ENCODE measurements at regions not wholly inside any gene's neighbourhood (a gene's known extent, or its start where the extent isn't known, plus 50 kb on each side); places are given as distances from the start of the nearest gene placed in this dataset.

DNA sequence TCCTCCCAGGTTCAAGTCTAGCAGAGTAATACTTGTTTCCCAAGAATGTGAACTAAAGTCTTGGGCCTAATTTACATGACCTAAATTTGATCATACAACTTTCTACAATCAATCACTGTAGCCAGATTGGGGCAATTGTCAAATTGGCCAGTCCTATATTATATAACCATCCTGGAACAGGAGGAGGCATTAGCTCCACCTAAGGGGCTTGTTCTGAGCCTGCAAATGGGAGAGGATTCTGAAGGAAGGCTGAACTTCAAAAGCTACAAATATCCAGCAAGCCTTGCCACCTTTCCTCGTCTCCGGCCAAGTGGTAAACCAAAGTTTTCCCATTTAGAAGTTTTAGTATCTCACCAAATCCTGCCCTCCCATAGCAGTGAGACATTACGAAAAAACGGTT is 1289.6 kb upstream of the TENM3 start:
- H3K27me3 ChIP-seq (ENCODE audit: insufficient read depth, low read length): no peaks in the 10 kb centered on the region
- H3K79me2 ChIP-seq (ENCODE audit: control insufficient read depth, insufficient read depth, low read length, unreplicated experiment): no peaks in the 10 kb centered on the region
- H2AFZ ChIP-seq (ENCODE audit: low read length, unreplicated experiment): no peak overlapping the region
- no peak overlapping the region for H3K4me3 ChIP-seq (ENCODE audit: low read depth, low read length)
- H3K4me1 ChIP-seq (ENCODE audit: control insufficient read depth, insufficient read depth, low read length, unreplicated experiment): no peaks in the 10 kb centered on the region
- no peaks in the 10 kb centered on the region for H3K36me3 ChIP-seq (ENCODE audit: insufficient read depth, low read length)
- no peak overlapping the region for H3K27ac ChIP-seq (ENCODE audit: low read depth, low read length)

DNA sequence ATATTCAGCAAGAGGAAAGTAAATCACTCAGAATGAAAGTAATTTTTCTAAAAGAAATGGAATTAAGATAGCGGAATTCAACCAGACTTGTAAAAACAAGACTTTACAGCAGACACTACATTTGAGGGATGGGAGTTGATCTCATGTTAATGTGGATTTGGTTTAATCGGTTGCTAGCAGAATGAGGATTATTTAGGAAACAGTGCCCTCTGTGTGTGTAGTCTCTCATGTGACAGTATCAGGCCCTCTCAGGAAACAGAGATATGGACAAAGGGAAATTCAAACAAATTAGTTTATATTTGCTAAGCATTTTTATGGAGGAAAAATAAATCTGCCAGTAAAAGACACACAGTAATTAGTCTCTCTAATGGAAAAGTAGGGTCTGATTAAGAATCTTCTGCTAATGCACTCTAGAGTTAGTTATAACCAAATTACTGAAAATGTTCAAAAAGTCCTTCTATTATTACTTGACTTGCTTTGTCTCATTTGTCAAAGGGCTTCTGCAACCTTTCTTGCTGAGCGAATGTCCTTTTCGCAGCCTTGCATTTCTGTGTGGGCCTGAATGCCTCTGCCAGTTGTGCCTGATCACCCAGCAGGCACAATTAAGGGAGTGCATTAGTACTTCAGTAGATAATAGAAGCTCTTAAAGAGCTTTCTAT is 1282.3 kb upstream of the TENM3 start:
- H3K79me2 ChIP-seq (ENCODE audit: control insufficient read depth, insufficient read depth, low read length, unreplicated experiment): no peaks in the 10 kb centered on the region
- no peaks in the 10 kb centered on the region for H3K36me3 ChIP-seq (ENCODE audit: insufficient read depth, low read length)
- H3K27me3 ChIP-seq (ENCODE audit: insufficient read depth, low read length): no peaks in the 10 kb centered on the region
- H3K4me1 ChIP-seq (ENCODE audit: control insufficient read depth, insufficient read depth, low read length, unreplicated experiment): no peaks in the 10 kb centered on the region
- H3K27ac ChIP-seq (ENCODE audit: low read depth, low read length): no peak overlapping the region
- H2AFZ ChIP-seq (ENCODE audit: low read length, unreplicated experiment): no peak overlapping the region
- no peak overlapping the region for H3K4me3 ChIP-seq (ENCODE audit: low read depth, low read length)

DNA sequence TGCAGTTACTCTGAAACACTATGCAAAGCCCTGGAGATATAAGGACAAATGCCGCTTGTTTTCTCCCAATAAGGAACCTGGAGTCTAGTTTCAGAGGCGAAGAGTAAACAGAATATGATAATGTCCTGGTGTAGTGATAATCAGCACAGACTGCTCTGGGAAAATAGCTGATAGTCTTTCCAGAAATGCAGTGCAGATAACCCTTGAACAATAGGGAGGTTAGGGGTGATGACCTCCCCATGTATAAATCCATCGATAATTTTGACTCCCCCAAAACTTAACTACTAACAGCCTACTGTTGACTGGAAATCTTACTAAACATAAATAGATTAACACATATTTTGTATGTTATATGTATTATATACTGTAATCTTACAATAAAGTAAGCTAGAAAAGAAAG is 1280.9 kb upstream of the TENM3 start:
- Histone ChIP-seq H2AFZ (ENCODE audit: low read length, unreplicated experiment) (no peak overlapping the region), H3K79me2 (ENCODE audit: control insufficient read depth, insufficient read depth, low read length, unreplicated experiment) (no peaks in the 10 kb centered on the region), H3K4me1 (ENCODE audit: control insufficient read depth, insufficient read depth, low read length, unreplicated experiment) (no peaks in the 10 kb centered on the region), H3K27ac (ENCODE audit: low read depth, low read length) (no peak overlapping the region), H3K36me3 (ENCODE audit: insufficient read depth, low read length) (no peaks in the 10 kb centered on the region), H3K27me3 (ENCODE audit: insufficient read depth, low read length) (no peaks in the 10 kb centered on the region), H3K4me3 (ENCODE audit: low read depth, low read length) (no peak overlapping the region)

DNA sequence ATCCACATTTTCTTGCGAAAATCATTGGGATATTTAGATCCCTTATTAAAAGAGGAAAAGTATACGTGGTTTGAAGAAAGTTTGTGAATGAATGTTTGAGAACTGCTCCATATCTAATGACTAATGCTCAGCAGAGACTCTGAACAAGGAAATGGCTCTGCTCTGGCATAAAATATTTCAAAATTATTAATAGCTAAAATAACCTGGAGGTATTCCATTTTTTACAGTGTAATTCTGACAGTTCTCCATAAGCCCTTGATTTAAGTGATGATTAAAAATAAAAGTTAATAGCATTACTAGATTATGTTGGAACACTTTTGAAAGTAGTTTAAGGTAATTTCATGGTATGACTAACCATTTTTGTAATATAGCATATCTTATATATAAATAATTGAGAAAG is 1276.9 kb upstream of the TENM3 start:
- Histone ChIP-seq H3K4me3 (ENCODE audit: low read depth, low read length) (no peak overlapping the region), H3K79me2 (ENCODE audit: control insufficient read depth, insufficient read depth, low read length, unreplicated experiment) (no peaks in the 10 kb centered on the region), H3K36me3 (ENCODE audit: insufficient read depth, low read length) (no peaks in the 10 kb centered on the region), H3K27ac (ENCODE audit: low read depth, low read length) (no peak overlapping the region), H2AFZ (ENCODE audit: low read length, unreplicated experiment) (no peak overlapping the region), H3K27me3 (ENCODE audit: insufficient read depth, low read length) (no peaks in the 10 kb centered on the region), H3K4me1 (ENCODE audit: control insufficient read depth, insufficient read depth, low read length, unreplicated experiment) (no peaks in the 10 kb centered on the region)

DNA sequence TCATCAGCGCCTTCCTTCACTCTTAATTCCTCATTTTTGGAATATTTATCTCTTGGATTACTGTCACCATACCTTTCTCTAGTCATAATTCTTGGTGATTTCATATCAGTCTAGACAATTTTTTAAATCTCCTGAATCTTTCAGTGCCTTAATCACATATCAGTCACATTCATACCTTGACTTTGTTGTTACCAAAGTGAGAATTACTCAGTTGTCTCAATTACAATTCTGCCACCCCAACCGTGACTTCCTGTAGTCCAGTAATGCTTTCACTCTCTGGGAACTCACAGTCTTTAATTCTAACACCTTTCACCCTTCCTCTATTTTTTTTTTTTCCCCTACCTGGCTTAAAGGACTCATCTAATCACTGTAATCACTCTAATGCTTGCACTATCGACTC is 1275.3 kb upstream of the TENM3 start:
- H3K4me3 ChIP-seq (ENCODE audit: low read depth, low read length): no peak overlapping the region
- no peak overlapping the region for H2AFZ ChIP-seq (ENCODE audit: low read length, unreplicated experiment)
- H3K27ac ChIP-seq (ENCODE audit: low read depth, low read length): no peak overlapping the region
- H3K79me2 ChIP-seq (ENCODE audit: control insufficient read depth, insufficient read depth, low read length, unreplicated experiment): no peaks in the 10 kb centered on the region
- no peaks in the 10 kb centered on the region for H3K36me3 ChIP-seq (ENCODE audit: insufficient read depth, low read length)
- no peaks in the 10 kb centered on the region for H3K27me3 ChIP-seq (ENCODE audit: insufficient read depth, low read length)
- H3K4me1 ChIP-seq (ENCODE audit: control insufficient read depth, insufficient read depth, low read length, unreplicated experiment): no peaks in the 10 kb centered on the region

DNA sequence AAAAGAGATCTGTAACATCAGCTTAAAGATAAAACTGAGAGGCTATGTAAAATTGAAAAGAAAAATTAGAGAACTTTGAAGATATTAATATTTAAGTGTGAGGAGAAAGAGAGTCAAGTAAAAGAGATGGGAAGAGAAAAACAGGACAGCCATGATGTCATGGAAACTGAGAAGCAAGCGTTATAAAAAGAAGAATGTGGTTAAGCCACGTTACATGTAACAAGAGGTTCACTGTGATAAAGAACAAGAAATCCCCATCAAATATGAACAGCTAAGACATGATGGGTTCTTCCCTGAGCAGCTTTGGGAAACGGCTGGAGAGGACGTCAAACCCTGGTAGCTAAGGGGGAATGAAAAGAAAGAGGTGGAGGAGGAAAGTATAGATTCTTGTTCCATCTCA is 1269.3 kb upstream of the TENM3 start:
- Histone ChIP-seq H3K4me1 (ENCODE audit: control insufficient read depth, insufficient read depth, low read length, unreplicated experiment) (no peaks in the 10 kb centered on the region), H3K36me3 (ENCODE audit: insufficient read depth, low read length) (no peaks in the 10 kb centered on the region), H3K27ac (ENCODE audit: low read depth, low read length) (no peak overlapping the region), H3K79me2 (ENCODE audit: control insufficient read depth, insufficient read depth, low read length, unreplicated experiment) (no peaks in the 10 kb centered on the region), H3K27me3 (ENCODE audit: insufficient read depth, low read length) (no peaks in the 10 kb centered on the region), H2AFZ (ENCODE audit: low read length, unreplicated experiment) (no peak overlapping the region), H3K4me3 (ENCODE audit: low read depth, low read length) (no peak overlapping the region)

DNA sequence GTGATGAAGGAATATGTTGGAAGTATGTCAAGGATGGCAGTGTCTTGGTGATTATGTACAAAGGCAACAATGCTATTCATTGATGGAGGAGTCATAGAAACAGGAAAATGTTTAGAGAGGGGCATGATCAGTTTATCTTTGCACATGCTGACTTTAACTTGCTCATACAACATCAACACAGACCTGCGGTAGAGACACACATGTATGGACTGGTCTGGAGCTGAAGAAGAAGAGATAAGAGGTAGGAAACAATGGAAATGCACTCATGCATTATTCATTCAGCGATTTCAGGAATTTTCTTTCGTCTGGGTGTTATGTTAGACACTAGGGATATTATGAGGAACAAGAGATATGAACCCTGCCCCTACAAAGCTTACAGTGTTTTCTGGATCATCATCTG is 1252.3 kb upstream of the TENM3 start:
- Histone ChIP-seq H3K36me3 (ENCODE audit: insufficient read depth, low read length) (no peaks in the 10 kb centered on the region), H3K79me2 (ENCODE audit: control insufficient read depth, insufficient read depth, low read length, unreplicated experiment) (no peaks in the 10 kb centered on the region), H3K4me1 (ENCODE audit: control insufficient read depth, insufficient read depth, low read length, unreplicated experiment) (no peaks in the 10 kb centered on the region), H3K27me3 (ENCODE audit: insufficient read depth, low read length) (no peaks in the 10 kb centered on the region), H2AFZ (ENCODE audit: low read length, unreplicated experiment) (no peak overlapping the region), H3K4me3 (ENCODE audit: low read depth, low read length) (no peak overlapping the region), H3K27ac (ENCODE audit: low read depth, low read length) (no peak overlapping the region)

DNA sequence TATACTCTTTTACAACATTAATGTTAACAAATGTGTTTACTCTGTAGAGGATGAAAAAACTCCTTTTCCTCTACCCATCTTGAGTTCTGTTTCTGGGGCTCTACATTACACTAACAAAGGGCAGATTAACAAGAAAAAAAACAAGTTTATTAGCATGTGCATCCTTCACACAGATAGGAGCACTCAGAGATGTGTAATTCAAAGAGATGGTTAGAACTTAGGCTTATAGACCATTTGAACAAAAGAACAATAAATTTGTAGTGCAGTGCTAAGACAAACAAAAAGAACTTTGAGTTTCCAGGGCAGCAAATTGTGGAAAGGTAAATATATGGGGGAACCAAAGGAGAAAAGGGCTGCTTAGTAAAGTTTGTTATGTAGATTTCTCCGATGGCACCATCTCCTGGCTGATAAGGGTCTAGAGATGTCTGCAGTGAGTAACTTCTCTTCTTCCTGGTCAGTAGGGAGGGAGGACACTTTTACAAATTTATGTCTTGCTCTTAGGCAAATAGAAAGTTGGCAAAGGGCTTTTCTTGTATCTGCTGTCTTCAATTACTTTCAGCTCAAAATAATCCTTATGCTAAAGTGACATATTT is 1249.9 kb upstream of the TENM3 start:
- Histone ChIP-seq H3K36me3 (ENCODE audit: insufficient read depth, low read length) (no peaks in the 10 kb centered on the region), H3K79me2 (ENCODE audit: control insufficient read depth, insufficient read depth, low read length, unreplicated experiment) (no peaks in the 10 kb centered on the region), H3K27me3 (ENCODE audit: insufficient read depth, low read length) (no peaks in the 10 kb centered on the region), H3K4me1 (ENCODE audit: control insufficient read depth, insufficient read depth, low read length, unreplicated experiment) (no peaks in the 10 kb centered on the region), H3K4me3 (ENCODE audit: low read depth, low read length) (no peak overlapping the region), H3K27ac (ENCODE audit: low read depth, low read length) (no peak overlapping the region), H2AFZ (ENCODE audit: low read length, unreplicated experiment) (no peak overlapping the region)

DNA sequence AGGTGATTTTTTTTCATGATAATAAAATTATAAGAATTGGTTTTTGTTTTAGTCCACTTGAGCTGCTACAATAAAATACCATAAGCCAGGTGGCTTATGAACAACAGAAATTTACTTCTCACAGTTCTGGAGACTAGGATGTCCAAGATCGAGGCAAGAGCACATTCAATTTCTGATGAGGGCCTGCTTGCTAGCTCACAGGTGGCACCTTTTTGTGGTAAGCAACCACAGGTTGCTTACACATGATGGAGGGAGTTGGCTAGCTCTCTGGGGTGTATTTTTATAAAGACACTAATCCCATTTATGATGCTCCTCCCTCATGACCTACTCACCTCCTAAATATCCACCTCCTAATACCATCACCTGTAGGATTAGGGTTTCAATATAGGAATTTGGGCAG is 1248.5 kb upstream of the TENM3 start:
- H3K27ac ChIP-seq (ENCODE audit: low read depth, low read length): no peak overlapping the region

DNA sequence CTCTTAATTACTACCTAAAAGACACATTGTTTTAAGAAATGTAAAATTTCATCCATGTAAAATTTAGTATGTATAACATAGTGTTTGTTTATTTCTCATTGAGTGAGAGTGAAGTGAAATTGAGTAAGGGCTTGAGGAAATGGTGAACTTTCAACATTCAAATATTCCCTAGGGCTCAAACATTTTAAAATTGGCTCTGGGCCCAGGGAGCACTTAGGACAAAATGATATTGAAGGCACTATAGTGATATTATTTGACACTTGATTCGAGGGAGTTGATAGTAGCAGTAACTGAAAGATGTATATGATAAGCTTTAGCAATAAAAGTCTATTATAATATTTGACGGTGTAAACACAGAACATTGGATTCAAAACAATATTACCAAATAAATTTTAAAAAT is 1244.0 kb upstream of the TENM3 start:
- Histone ChIP-seq H3K4me3 (ENCODE audit: low read depth, low read length) (no peak overlapping the region), H2AFZ (ENCODE audit: low read length, unreplicated experiment) (no peak overlapping the region), H3K79me2 (ENCODE audit: control insufficient read depth, insufficient read depth, low read length, unreplicated experiment) (no peaks in the 10 kb centered on the region), H3K27me3 (ENCODE audit: insufficient read depth, low read length) (no peaks in the 10 kb centered on the region), H3K4me1 (ENCODE audit: control insufficient read depth, insufficient read depth, low read length, unreplicated experiment) (peaks cover 4% of the 10 kb centered on the region), H3K36me3 (ENCODE audit: insufficient read depth, low read length) (no peaks in the 10 kb centered on the region), H3K27ac (ENCODE audit: low read depth, low read length) (no peak overlapping the region)

More for the DNA sequence above, 1248.5 kb upstream of the TENM3 start:
- Histone ChIP-seq H3K79me2 (ENCODE audit: control insufficient read depth, insufficient read depth, low read length, unreplicated experiment) (no peaks in the 10 kb centered on the region), H3K4me1 (ENCODE audit: control insufficient read depth, insufficient read depth, low read length, unreplicated experiment) (peaks cover 4% of the 10 kb centered on the region), H3K36me3 (ENCODE audit: insufficient read depth, low read length) (no peaks in the 10 kb centered on the region), H3K27me3 (ENCODE audit: insufficient read depth, low read length) (no peaks in the 10 kb centered on the region), H2AFZ (ENCODE audit: low read length, unreplicated experiment) (no peak overlapping the region), H3K4me3 (ENCODE audit: low read depth, low read length) (no peak overlapping the region)

DNA sequence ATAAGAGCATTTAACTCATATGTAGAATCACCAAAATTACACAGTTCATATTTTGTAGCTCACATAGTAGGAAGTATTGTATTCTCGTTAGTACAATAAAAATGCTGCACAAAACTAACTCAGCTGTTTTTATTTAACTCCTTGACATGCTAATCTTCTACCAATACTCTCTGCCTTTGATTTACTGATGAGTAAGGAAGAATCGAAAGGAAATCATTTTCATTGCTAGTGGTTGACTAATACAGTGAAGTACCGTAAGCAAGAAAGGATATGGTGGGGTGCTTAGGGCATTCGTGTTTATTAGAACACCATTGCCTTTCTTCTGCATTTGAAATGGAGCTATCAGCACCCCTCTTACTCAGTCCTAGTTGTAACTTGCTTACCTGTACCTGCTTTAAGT is 1239.1 kb upstream of the TENM3 start:
- no peak overlapping the region for H2AFZ ChIP-seq (ENCODE audit: low read length, unreplicated experiment)
- H3K79me2 ChIP-seq (ENCODE audit: control insufficient read depth, insufficient read depth, low read length, unreplicated experiment): no peaks in the 10 kb centered on the region
- H3K4me3 ChIP-seq (ENCODE audit: low read depth, low read length): no peak overlapping the region
- H3K27ac ChIP-seq (ENCODE audit: low read depth, low read length): no peak overlapping the region
- peaks cover 11% of the 10 kb centered on the region for H3K4me1 ChIP-seq (ENCODE audit: control insufficient read depth, insufficient read depth, low read length, unreplicated experiment)
- H3K36me3 ChIP-seq (ENCODE audit: insufficient read depth, low read length): no peaks in the 10 kb centered on the region
- H3K27me3 ChIP-seq (ENCODE audit: insufficient read depth, low read length): no peaks in the 10 kb centered on the region
